Midbrain (tissue), 1 donor: ENCODE measurements at regions not wholly inside any gene's neighbourhood (a gene's known extent, or its start where the extent isn't known, plus 50 kb on each side); places are given as distances from the start of the nearest gene placed in this dataset.
"Not testable (repeated sequence)": the region's sequence is repeated elsewhere in the genome, so short reads cannot be mapped to it uniquely, and the experiment has no call there.

Experiments
- DNase-seq: peaks from one replicate; lab custom pipeline; 2025; lab: John Stamatoyannopoulos, UW

GRCh38 chr14:22262881-22263280 lies 326.1 kb downstream of the DAD1 start:
- no peak for DNase-seq

- DNase-seq, result peak; percentile 17
Measured at GRCh38 chr14:22255017-22255950, 333.7 kb downstream of the DAD1 start.

GRCh38 chr14:22252686-22253085 lies 336.3 kb downstream of the DAD1 start:
- peak; percentile 41 for DNase-seq

- no peak for DNase-seq
Measured at GRCh38 chr14:22251090-22251489, 337.9 kb downstream of the DAD1 start.

GRCh38 chr14:22249770-22250169 lies 339.3 kb downstream of the DAD1 start:
- DNase-seq, result no peak

- no peak for DNase-seq
Measured at GRCh38 chr14:22243971-22244581, 344.9 kb downstream of the DAD1 start.

- DNase-seq, result not testable (repeated sequence)
Measured at GRCh38 chr14:22238320-22238719, 350.7 kb downstream of the DAD1 start.

GRCh38 chr14:22233377-22233776 lies 355.6 kb downstream of the DAD1 start:
- no peak for DNase-seq

- DNase-seq, result no peak
Measured at GRCh38 chr14:22232933-22233332, 356.1 kb downstream of the DAD1 start.

GRCh38 chr14:22232486-22232885 lies 356.5 kb downstream of the DAD1 start:
- no peak for DNase-seq

GRCh38 chr14:22231018-22231417 lies 358.0 kb downstream of the DAD1 start:
- no peak for DNase-seq

GRCh38 chr14:22230517-22230916 lies 358.5 kb downstream of the DAD1 start:
- no peak for DNase-seq

GRCh38 chr14:22227084-22227483 lies 361.9 kb downstream of the DAD1 start:
- no peak for DNase-seq

- DNase-seq, result no peak
Measured at GRCh38 chr14:22226381-22226780, 362.6 kb downstream of the DAD1 start.

- no peak for DNase-seq
Measured at GRCh38 chr14:22225516-22226140, 363.4 kb downstream of the DAD1 start.

GRCh38 chr14:22221508-22221907 lies 367.5 kb downstream of the DAD1 start:
- no peak for DNase-seq

- DNase-seq, result no peak
Measured at GRCh38 chr14:22220427-22220826, 368.6 kb downstream of the DAD1 start.

- no peak for DNase-seq
Measured at GRCh38 chr14:22218728-22219127, 370.3 kb downstream of the DAD1 start.

- DNase-seq, result no peak
Measured at GRCh38 chr14:22213120-22213519, 375.9 kb downstream of the DAD1 start.

- no peak for DNase-seq
Measured at GRCh38 chr14:22210906-22211305, 378.1 kb downstream of the DAD1 start.

GRCh38 chr14:22210026-22210425 lies 379.0 kb downstream of the DAD1 start:
- DNase-seq, result no peak

- no peak for DNase-seq
Measured at GRCh38 chr14:22203036-22203435, 386.0 kb downstream of the DAD1 start.

- no peak for DNase-seq
Measured at GRCh38 chr14:22202313-22202712, 386.7 kb downstream of the DAD1 start.
